HG02840 (cell line): ENCODE measurements at regions not wholly inside any gene's neighbourhood (a gene's known extent, or its start where the extent isn't known, plus 50 kb on each side); places are given as distances from the start of the nearest gene placed in this dataset.
"Not testable (repeated sequence)": the region's sequence is repeated elsewhere in the genome, so short reads cannot be mapped to it uniquely, and the experiment has no call there.

Source experiments
- ATAC-seq: cut with Tn5 transposase; IDR thresholded peaks from one replicate; pipeline ENCODE4 v1.9.1; 2021; ENCODE audit warnings: mild to moderate bottlenecking, moderate library complexity, moderate number of reproducible peaks; ENCODE audit not compliant: unreplicated experiment, low FRiP score

- no peak for ATAC-seq
These were observed 141.8 kb downstream of the SIM1 start for GRCh38 chr6:100322886-100323285.

GRCh38 chr6:100320686-100321085, 144.0 kb downstream of the SIM1 start:
- no peak for ATAC-seq

GRCh38 chr6:100317031-100317430, 147.7 kb downstream of the SIM1 start:
- no peak for ATAC-seq

GRCh38 chr6:100314186-100314585, 150.5 kb downstream of the SIM1 start:
- no peak for ATAC-seq

GRCh38 chr6:100311707-100312251, 152.9 kb downstream of the SIM1 start:
- ATAC-seq = no peak

- ATAC-seq = no peak
These were observed 155.5 kb downstream of the SIM1 start for GRCh38 chr6:100309174-100309573.

GRCh38 chr6:100307561-100307960, 157.2 kb downstream of the SIM1 start:
- no peak for ATAC-seq

GRCh38 chr6:100305209-100305869, 159.4 kb downstream of the SIM1 start:
- ATAC-seq = no peak

- ATAC-seq = no peak
These were observed 160.1 kb downstream of the SIM1 start for GRCh38 chr6:100304575-100304974.

- no peak for ATAC-seq
These were observed 163.0 kb downstream of the SIM1 start for GRCh38 chr6:100301731-100302130.

GRCh38 chr6:100300221-100300736, 164.4 kb downstream of the SIM1 start:
- ATAC-seq = no peak

GRCh38 chr6:100296810-100297544, 167.7 kb downstream of the SIM1 start:
- ATAC-seq = no peak

- ATAC-seq = not testable (repeated sequence)
These were observed 169.5 kb downstream of the SIM1 start for GRCh38 chr6:100295172-100295571.

- no peak for ATAC-seq
These were observed 175.4 kb downstream of the SIM1 start for GRCh38 chr6:100289285-100289684.

- ATAC-seq = no peak
These were observed 176.4 kb downstream of the SIM1 start for GRCh38 chr6:100288311-100288710.

GRCh38 chr6:100283285-100283684, 181.4 kb downstream of the SIM1 start:
- ATAC-seq = no peak

GRCh38 chr6:100281471-100281901, 183.2 kb downstream of the SIM1 start:
- no peak for ATAC-seq

GRCh38 chr6:100276311-100277057, 188.2 kb downstream of the SIM1 start:
- no peak for ATAC-seq

- ATAC-seq = no peak
These were observed 190.6 kb downstream of the SIM1 start for GRCh38 chr6:100274147-100274546.

- ATAC-seq = no peak
These were observed 193.1 kb downstream of the SIM1 start for GRCh38 chr6:100271625-100272024.

- ATAC-seq = no peak
These were observed 193.5 kb downstream of the SIM1 start for GRCh38 chr6:100271202-100271601.
